Keratinocyte (primary cell): ENCODE measurements at regions not wholly inside any gene's neighbourhood (a gene's known extent, or its start where the extent isn't known, plus 50 kb on each side); places are given as distances from the start of the nearest gene placed in this dataset.

ENCODE experiments used
- DNase-seq: peaks from one replicate; pipeline ENCODE4 v3.0.0-alpha.2; 2011; ENCODE audit warnings: low read depth, missing footprints, low spot score
- FAIRE-seq: peaks from 2 replicates; lab custom pipeline; 2011; peaks lifted over from hg19 to GRCh38; lab: Jason Lieb, UNC
- H2AFZ ChIP-seq: 2 replicates; pipeline ENCODE4 v1.6.0; 2012; ENCODE audit warnings: low read length, control low read depth, inconsistent platforms; ENCODE audit not compliant: control insufficient read depth
- H3K27ac ChIP-seq: 2 replicates; pipeline ENCODE4 v1.5.1; 2011; ENCODE audit warnings: low read length; ENCODE audit not compliant: control insufficient read depth, insufficient read depth
- H3K27me3 ChIP-seq: 3 replicates; pipeline ENCODE4 v1.6.0; 2011; ENCODE audit warnings: low read length; ENCODE audit not compliant: control insufficient read depth, insufficient read depth; ENCODE audit errors: extremely low read depth
- H3K36me3 ChIP-seq, 2 experiments: 2 replicates in 1 of 2; 3 replicates in 1 of 2; pipeline ENCODE4 v1.5.1; 2011; ENCODE audit warnings: low read length in 2 of 2, mild to moderate bottlenecking in 1 of 2; ENCODE audit not compliant: control insufficient read depth in 2 of 2, insufficient read depth in 2 of 2; ENCODE audit errors: extremely low read depth in 1 of 2
- H3K4me1 ChIP-seq: 3 replicates; pipeline ENCODE4 v1.5.1; 2011; ENCODE audit warnings: low read length; ENCODE audit not compliant: control insufficient read depth, insufficient read depth; ENCODE audit errors: extremely low read depth
- H3K4me2 ChIP-seq: 3 replicates; pipeline ENCODE4 v1.6.0; 2011; ENCODE audit warnings: low read depth, low read length; ENCODE audit not compliant: control insufficient read depth, insufficient read depth; ENCODE audit errors: extremely low read depth
- H3K4me3 ChIP-seq, 3 experiments: fragments of 200-600 bp in 1 of 3; sonication (generic) in 1 of 3; 2 replicates in 2 of 3; 3 replicates in 1 of 3; pipeline ENCODE4 v1.5.1; 2011 to 2016; ENCODE audit warnings: low read length in 3 of 3, mild to moderate bottlenecking in 3 of 3, control low read depth in 2 of 3, inconsistent platforms in 1 of 3, low read depth in 1 of 3, mixed read lengths in 1 of 3, mixed run types in 1 of 3, moderate library complexity in 1 of 3; ENCODE audit not compliant: control insufficient read depth in 2 of 3, insufficient read depth in 2 of 3; ENCODE audit errors: extremely low read depth in 1 of 3
- H3K79me2 ChIP-seq: 2 replicates; pipeline ENCODE4 v1.6.0; 2012; ENCODE audit warnings: low read length; ENCODE audit not compliant: control insufficient read depth, insufficient read depth
- H3K9ac ChIP-seq: 3 replicates; pipeline ENCODE4 v1.6.0; 2011; ENCODE audit warnings: low read length; ENCODE audit not compliant: control insufficient read depth, insufficient read depth; ENCODE audit errors: extremely low read depth
- H3K9me1 ChIP-seq: 3 replicates; pipeline ENCODE4 v1.6.0; 2011; ENCODE audit warnings: low read length; ENCODE audit not compliant: control insufficient read depth, insufficient read depth; ENCODE audit errors: extremely low read depth
- H3K9me3 ChIP-seq: 2 replicates; pipeline ENCODE4 v1.5.1; 2012; ENCODE audit warnings: low read depth, low read length; ENCODE audit not compliant: control insufficient read depth
- H4K20me1 ChIP-seq: 3 replicates; pipeline ENCODE4 v1.6.0; 2011; ENCODE audit warnings: low read length; ENCODE audit not compliant: control insufficient read depth, insufficient read depth; ENCODE audit errors: extremely low read depth
- CTCF ChIP-seq, 3 experiments: IDR thresholded peaks in 1 of 3; conservative IDR thresholded peaks in 1 of 3; optimal IDR thresholded peaks in 1 of 3; 2 replicates in 2 of 3; 3 replicates in 1 of 3; pipeline versions ENCODE3 to v1.5.1; 2011; ENCODE audit warnings: low read length in 3 of 3, mild to moderate bottlenecking in 3 of 3, moderate library complexity in 2 of 3, control low read depth in 1 of 3, inconsistent platforms in 1 of 3; ENCODE audit not compliant: insufficient read depth in 2 of 3; ENCODE audit errors: extremely low read depth in 1 of 3
- EZH2 ChIP-seq: IDR thresholded peaks from one replicate; pipeline ENCODE4 v1.6.1; 2012; ENCODE audit warnings: inconsistent platforms, mild to moderate bottlenecking, low read length, moderate library complexity
- dilution Hi-C: fragments of 300-500 bp; cut with MboI; formaldehyde crosslinking; loops from one replicate; pipeline ENCODE4 v1.7.0; 2020; ENCODE audit warnings: low sequenced_read_pairs; ENCODE audit not compliant: extremely low pct_ligation_motif_present

- no peaks in the 10 kb centered on the region for H3K4me1 ChIP-seq
- H3K9me3 ChIP-seq: no peaks in the 10 kb centered on the region
- H3K36me3 ChIP-seq: no peaks in the 10 kb centered on the region
- H3K27me3 ChIP-seq: no peaks in the 10 kb centered on the region
- H4K20me1 ChIP-seq: no peaks in the 10 kb centered on the region
- TF ChIP-seq CTCF (optimal IDR thresholded peaks at IDR 0.05 in 1 of 3, IDR thresholded peaks at IDR 0.05 in 1 of 3, conservative IDR thresholded peaks at IDR 0.05 in 1 of 3; ENCODE audit: extremely low read depth in 1 of 3, insufficient read depth in 2 of 3, low read length in 3 of 3): no peak
- TF ChIP-seq EZH2: no peak
- no peaks in the 10 kb centered on the region for H3K79me2 ChIP-seq
- no peak overlapping the region for H3K4me2 ChIP-seq
- H3K27ac ChIP-seq: no peak overlapping the region
- no peak overlapping the region for H3K9ac ChIP-seq
- dilution Hi-C loops: no loop called here
- DNase-seq (no peak), FAIRE-seq (no peak)
- no peak overlapping the region for H2AFZ ChIP-seq
- no peaks in the 10 kb centered on the region for H3K9me1 ChIP-seq
- no peak overlapping the region for H3K4me3 ChIP-seq
These were observed 100.7 kb upstream of the MAMLD1 start for GRCh38 chrX:150262456-150262855.

DNA sequence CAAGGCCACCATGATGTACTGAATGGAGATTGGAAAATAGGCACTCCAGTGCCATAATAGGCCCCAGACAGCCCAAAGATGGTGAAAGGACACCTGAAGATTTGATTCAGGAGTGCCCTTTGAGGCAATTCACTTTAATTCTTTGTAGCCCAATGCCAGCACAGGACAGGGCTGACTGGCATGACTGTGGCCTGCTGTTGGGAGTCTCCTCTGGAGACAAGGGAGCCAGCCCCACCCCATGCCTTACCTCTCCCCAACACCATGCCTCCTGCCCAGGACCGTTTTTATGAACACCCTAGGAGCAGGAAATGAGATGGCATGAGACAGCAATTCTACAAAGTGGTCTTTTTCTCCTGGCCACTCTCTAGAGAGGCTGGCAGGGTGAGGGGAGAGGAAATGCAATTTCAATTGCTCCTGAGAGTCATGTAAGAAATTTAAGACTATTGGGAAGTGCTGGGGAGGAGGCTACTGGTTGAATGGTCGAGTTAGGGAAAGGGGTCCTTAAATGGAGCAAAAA is 94.2 kb upstream of the MAMLD1 start:
- no peak overlapping the region for H3K4me2 ChIP-seq
- H3K27me3 ChIP-seq: no peaks in the 10 kb centered on the region
- H3K9me1 ChIP-seq: no peaks in the 10 kb centered on the region
- H3K4me3 ChIP-seq: no peak overlapping the region
- no peak for FAIRE-seq
- dilution Hi-C loops: no loop called here
- no peaks in the 10 kb centered on the region for H3K4me1 ChIP-seq
- H3K79me2 ChIP-seq: no peaks in the 10 kb centered on the region
- H3K36me3 ChIP-seq: no peaks in the 10 kb centered on the region
- no peaks in the 10 kb centered on the region for H4K20me1 ChIP-seq
- DNase-seq: no peak
- H2AFZ ChIP-seq: no peak overlapping the region
- no peak overlapping the region for H3K27ac ChIP-seq
- no peaks in the 10 kb centered on the region for H3K9me3 ChIP-seq
- no peak for TF ChIP-seq EZH2
- H3K9ac ChIP-seq: no peak overlapping the region

GRCh38 chrX:150269605-150270254 is 93.4 kb upstream of the MAMLD1 start:
- Histone ChIP-seq H3K9ac (no peak overlapping the region), H3K9me1 (no peaks in the 10 kb centered on the region), H3K4me1 (no peaks in the 10 kb centered on the region), H3K4me2 (no peak overlapping the region), H3K27me3 (no peaks in the 10 kb centered on the region), H4K20me1 (no peaks in the 10 kb centered on the region), H3K79me2 (no peaks in the 10 kb centered on the region), H3K9me3 (no peaks in the 10 kb centered on the region), H2AFZ (no peak overlapping the region), H3K4me3 (no peak overlapping the region), H3K27ac (no peak overlapping the region), H3K36me3 (no peaks in the 10 kb centered on the region)
- FAIRE-seq (no peak), DNase-seq (no peak)
- TF ChIP-seq CTCF (optimal IDR thresholded peaks at IDR 0.05 in 1 of 3, IDR thresholded peaks at IDR 0.05 in 1 of 3, conservative IDR thresholded peaks at IDR 0.05 in 1 of 3; ENCODE audit: extremely low read depth in 1 of 3, insufficient read depth in 2 of 3, low read length in 3 of 3): no peak
- TF ChIP-seq EZH2: no peak
- dilution Hi-C loops: no loop called here
